ENCODE measurements at regions not wholly inside any gene's neighbourhood (a gene's known extent, or its start where the extent isn't known, plus 50 kb on each side); places are given as distances from the start of the nearest gene placed in this dataset.

- TF ChIP-seq CTCF (IDR thresholded peaks at IDR 0.05): no peak
- TF ChIP-seq POLR2A (IDR thresholded peaks at IDR 0.05): no peak
- H3K27me3 ChIP-seq: no peaks in the 10 kb centered on the region
- intact Hi-C loops (cut with DNase I): no loop called here
- no peaks in the 10 kb centered on the region for H3K9me3 ChIP-seq (replicated peaks in 1 of 3)
- WGBS, 4 donors: 90 to 97% (median 95%) methylated on average over 2 of the region's 2 CpGs
- no peak overlapping the region for H3K4me3 ChIP-seq
- no peak overlapping the region for H3K27ac ChIP-seq
- peaks cover 0 to 14% of the 10 kb centered on the region in 2 donors for H3K4me1 ChIP-seq (replicated peaks in 1 of 2)
- no peak for DNase-seq
- no peaks in the 10 kb centered on the region for H3K36me3 ChIP-seq (replicated peaks in 1 of 2)
Observed at GRCh38 chr2:64781711-64782390, 128.1 kb upstream of the SERTAD2 start.

DNA sequence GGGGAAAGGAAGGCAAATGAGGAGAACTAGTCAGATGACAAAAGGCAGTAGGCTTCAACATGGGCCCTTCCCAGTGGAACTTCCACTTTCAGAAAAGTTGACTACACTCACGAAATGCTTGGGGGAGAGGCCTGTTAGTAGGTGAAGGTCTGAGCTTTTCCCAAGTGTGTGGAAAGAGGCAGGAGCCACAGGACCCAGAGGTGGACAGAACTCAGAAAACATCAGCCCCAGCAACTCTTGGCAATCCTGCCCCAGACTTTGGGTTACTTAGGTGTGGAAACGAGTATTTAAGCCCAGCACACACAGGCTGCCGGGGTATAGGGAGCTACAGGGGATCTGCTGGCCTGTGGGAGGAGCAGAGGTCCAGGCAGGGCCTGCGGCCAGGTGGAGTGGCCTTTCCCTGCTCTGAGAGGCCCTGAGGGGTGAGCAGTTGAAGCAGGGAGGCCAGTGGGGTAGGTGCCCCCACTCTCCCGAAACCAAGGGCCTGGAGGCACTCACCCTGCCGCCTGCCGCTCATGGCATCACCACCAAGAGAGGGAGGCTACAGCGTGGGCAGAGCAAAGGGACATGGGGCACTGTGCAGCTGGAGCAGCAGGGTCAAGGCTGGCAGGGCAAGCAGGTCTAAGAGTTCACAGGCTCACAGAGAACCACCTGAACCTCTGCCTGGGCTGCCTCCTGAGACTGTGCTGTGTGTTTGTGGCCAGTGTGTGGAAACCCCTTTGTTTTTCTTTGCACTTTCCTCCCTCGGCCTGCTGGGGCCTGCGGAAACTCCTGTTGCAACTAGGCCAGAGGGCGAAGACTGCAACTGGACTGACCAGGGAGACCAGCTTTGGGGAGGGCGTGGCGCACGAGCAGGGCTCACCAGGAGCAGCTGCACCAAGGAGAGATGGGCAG lies 130.7 kb upstream of the SERTAD2 start:
- peaks cover 0 to 7% of the 10 kb centered on the region in 2 donors for H3K4me1 ChIP-seq (replicated peaks in 1 of 2)
- intact Hi-C loops (cut with DNase I): no loop called here
- no peaks in the 10 kb centered on the region for H3K27me3 ChIP-seq
- no peak for DNase-seq
- H3K9me3 ChIP-seq (replicated peaks in 1 of 3): no peaks in the 10 kb centered on the region
- no peak overlapping the region for H3K27ac ChIP-seq
- no peak overlapping the region for H3K4me3 ChIP-seq
- 87 to 95% (median 93%) methylated on average over 11 to 14 of the region's 14 CpGs for WGBS, 4 donors
- TF ChIP-seq CTCF (IDR thresholded peaks at IDR 0.05) (no peak), POLR2A (IDR thresholded peaks at IDR 0.05) (no peak)
- no peaks in the 10 kb centered on the region for H3K36me3 ChIP-seq (replicated peaks in 1 of 2)

DNA sequence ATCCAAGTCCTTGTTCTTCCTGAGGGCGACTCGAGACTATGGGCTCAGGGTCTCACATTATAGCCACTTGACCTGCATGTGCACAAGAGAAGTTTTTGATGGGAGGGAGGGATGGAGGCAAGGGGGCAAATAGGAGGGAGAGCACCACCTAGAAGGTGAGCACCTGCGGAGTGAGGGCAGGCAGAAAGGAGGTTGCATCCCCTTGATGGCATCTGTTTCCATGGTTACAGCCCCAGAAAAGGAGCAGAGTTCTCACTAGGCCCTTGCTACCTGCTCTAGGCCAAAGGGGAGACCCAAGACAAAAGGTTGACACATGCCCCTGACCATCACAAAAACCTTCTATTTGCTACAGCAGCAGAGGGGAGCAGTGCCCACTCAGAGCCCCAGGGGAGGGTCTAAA lies 131.5 kb upstream of the SERTAD2 start:
- 88 to 95% (median 92%) methylated on average over 3 of the region's 3 CpGs for WGBS, 4 donors
- Histone ChIP-seq H3K4me3 (no peak overlapping the region), H3K9me3 (replicated peaks in 1 of 3) (no peaks in the 10 kb centered on the region), H3K27ac (no peak overlapping the region), H3K36me3 (replicated peaks in 1 of 2) (no peaks in the 10 kb centered on the region), H3K27me3 (no peaks in the 10 kb centered on the region), H3K4me1 (replicated peaks in 1 of 2) (peaks cover 5 to 7% of the 10 kb centered on the region in 2 donors)
- intact Hi-C loops (cut with DNase I): no loop called here
- DNase-seq: no peak
- no peak for TF ChIP-seq POLR2A (IDR thresholded peaks at IDR 0.05)
- no peak for TF ChIP-seq CTCF (IDR thresholded peaks at IDR 0.05)

GRCh38 chr2:64786343-64787018 lies 132.8 kb upstream of the SERTAD2 start:
- intact Hi-C loops (cut with DNase I): no loop called here
- Histone ChIP-seq H3K4me3 (no peak overlapping the region), H3K27me3 (no peaks in the 10 kb centered on the region), H3K36me3 (replicated peaks in 1 of 2) (no peaks in the 10 kb centered on the region), H3K9me3 (replicated peaks in 1 of 3) (no peaks in the 10 kb centered on the region), H3K27ac (no peak overlapping the region), H3K4me1 (replicated peaks in 1 of 2) (peaks cover 7 to 11% of the 10 kb centered on the region in 2 donors)
- DNase-seq: no peak
- no peak for TF ChIP-seq CTCF (IDR thresholded peaks at IDR 0.05)
- no peak for TF ChIP-seq POLR2A (IDR thresholded peaks at IDR 0.05)
